A673 (cell line): ENCODE measurements at regions not wholly inside any gene's neighbourhood (a gene's known extent, or its start where the extent isn't known, plus 50 kb on each side); places are given as distances from the start of the nearest gene placed in this dataset.

Source experiments
- BruUV-seq: library from RNA; stranded (reverse); fragments of 400-500 nt; replicated peaks from 2 replicates; lab custom pipeline; 2021; lab: Mats Ljungman, UMichigan
- CTCF ChIA-PET: fragments of 300-600 bp; sonication (Branson Sonifier 250); formaldehyde crosslinking; loops from one replicate; lab custom pipeline; 2022; ENCODE audit warnings: antibody characterized with exemption; lab: Charles Lee
- POLR2A ChIA-PET: fragments of 300-600 bp; sonication (Branson Sonifier 250); formaldehyde crosslinking; loops from one replicate; lab custom pipeline; 2022; ENCODE audit warnings: antibody characterized with exemption; ENCODE audit not compliant: low non-redundant PET; lab: Charles Lee
- DNase-seq: peaks from one replicate; pipeline ENCODE4 v3.0.0-alpha.2; 2015; ENCODE audit warnings: low spot score
- H3K27ac ChIP-seq: fragments of 200-600 bp; sonication (generic); 2 replicates; pipeline ENCODE4 v1.5.1; 2016; ENCODE audit warnings: mixed run types, low read depth, mild to moderate bottlenecking, mixed read lengths, antibody characterized with exemption, low read length; ENCODE audit not compliant: poor library complexity, severe bottlenecking
- H3K27me3 ChIP-seq: fragments of 200-600 bp; sonication (generic); replicated peaks from 2 replicates; pipeline ENCODE4 v1.6.1; 2017; ENCODE audit warnings: mixed run types, low read depth, mild to moderate bottlenecking, mixed read lengths, antibody characterized with exemption, low read length; ENCODE audit not compliant: insufficient read depth, poor library complexity
- H3K36me3 ChIP-seq: fragments of 200-600 bp; sonication (generic); 2 replicates; pipeline ENCODE4 v1.6.1; 2016; ENCODE audit warnings: mixed run types, mild to moderate bottlenecking, mixed read lengths, antibody characterized with exemption, low read length; ENCODE audit not compliant: insufficient read depth, poor library complexity, severe bottlenecking
- H3K4me1 ChIP-seq: fragments of 200-600 bp; sonication (generic); 2 replicates; pipeline ENCODE4 v1.6.1; 2017; ENCODE audit warnings: mixed run types, mild to moderate bottlenecking, mixed read lengths, antibody characterized with exemption, low read length; ENCODE audit not compliant: insufficient read depth, poor library complexity, severe bottlenecking
- H3K4me3 ChIP-seq: fragments of 200-600 bp; sonication (generic); 2 replicates; pipeline ENCODE4 v1.5.1; 2016; ENCODE audit warnings: low read depth, mixed run types, mild to moderate bottlenecking, mixed read lengths, low read length; ENCODE audit not compliant: poor library complexity, severe bottlenecking
- H3K9me3 ChIP-seq: fragments of 200-600 bp; sonication (generic); 2 replicates; pipeline ENCODE4 v1.6.1; 2016; ENCODE audit warnings: mixed run types, low read depth, mild to moderate bottlenecking, mixed read lengths, antibody characterized with exemption, low read length; ENCODE audit not compliant: poor library complexity, severe bottlenecking
- EZH2 ChIP-seq: fragments of 200-600 bp; sonication (generic); IDR thresholded peaks from 2 replicates; pipeline ENCODE4 v1.6.1; 2017; ENCODE audit warnings: borderline replicate concordance, low read depth, mild to moderate bottlenecking, mixed read lengths, antibody characterized with exemption, low read length; ENCODE audit not compliant: poor library complexity, severe bottlenecking
- intact Hi-C: fragments of 100-400 bp; cut with micrococcal nuclease; formaldehyde crosslinking; loops from one replicate; pipeline ENCODE4 v1.10.0; 2022; ENCODE audit not compliant: unreplicated experiment
- TF ChIP-seq, protein P1 (sequence below): fragments of 300-800, 200-600 bp; sonication (generic); conservative IDR thresholded peaks from 2 replicates; pipeline ENCODE4 v1.5.1; 2017; ENCODE audit warnings: low read depth, mild to moderate bottlenecking, antibody characterized with exemption, low read length, moderate library complexity, mixed read lengths

DNA sequence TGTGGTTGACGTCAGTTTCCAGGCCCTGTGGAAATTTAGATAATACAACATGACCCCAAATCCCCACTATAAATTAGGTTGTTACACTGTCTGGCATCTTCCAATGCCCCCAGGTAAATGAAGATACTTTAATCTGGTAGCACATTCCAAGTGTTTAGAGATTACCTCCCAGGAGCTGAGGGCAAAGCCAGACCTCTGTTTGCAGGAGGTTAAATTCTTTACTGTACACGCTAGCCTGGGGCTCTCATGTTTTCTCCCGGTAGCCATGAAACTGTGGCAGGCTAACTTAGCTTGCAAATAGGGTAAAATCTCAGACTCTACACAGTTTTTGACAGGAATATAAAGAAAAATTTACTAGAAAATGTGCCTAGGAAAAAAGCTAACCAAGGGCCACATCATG, 450.0 kb downstream of the PDGFC start:
- ChIA-PET CTCF (no interaction called here), POLR2A (no interaction called here)
- Histone ChIP-seq H3K36me3 (no peaks in the 10 kb centered on the region), H3K27me3 (no peaks in the 10 kb centered on the region), H3K4me1 (peaks cover 41% of the 10 kb centered on the region), H3K9me3 (no peaks in the 10 kb centered on the region), H3K4me3 (no peak overlapping the region), H3K27ac (peak overlapping the region; percentile 86)
- intact Hi-C loops, result no loop called here
- no peak for DNase-seq
- BruUV-seq, result no TSS peak
- TF ChIP-seq EZH2, result no peak

DNA sequence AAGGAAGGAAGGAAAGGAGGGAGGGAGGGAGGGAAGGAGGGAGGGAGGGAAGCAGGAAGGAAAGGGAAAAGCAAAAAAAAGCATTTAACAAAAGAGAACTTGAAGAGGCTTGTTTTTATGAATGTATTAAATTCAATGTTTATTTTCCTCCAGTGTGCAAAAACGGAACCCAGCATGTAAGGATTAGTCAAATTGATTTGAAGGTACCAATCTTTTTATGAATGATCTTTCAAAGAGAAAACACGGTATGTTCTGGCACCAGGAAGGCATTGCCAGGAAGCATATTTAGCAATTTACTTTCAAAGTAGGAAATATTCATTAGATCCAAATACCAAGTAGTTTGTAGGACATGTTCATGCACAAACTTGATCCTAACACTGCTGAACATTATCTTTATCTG, 453.6 kb downstream of the PDGFC start:
- peak; percentile 96 for DNase-seq
- intact Hi-C loops, result loop anchor here (1.0 to 5.0 kb wide), 6 partner anchors 42 to 609 kb away; no protein-coding TSS in a partner anchor
- H3K4me1 ChIP-seq, result peaks cover 68% of the 10 kb centered on the region
- CTCF ChIA-PET, result no interaction called here
- H3K9me3 ChIP-seq, result no peaks in the 10 kb centered on the region
- no peak overlapping the region for H3K4me3 ChIP-seq
- POLR2A ChIA-PET, result no interaction called here
- no peaks in the 10 kb centered on the region for H3K27me3 ChIP-seq
- BruUV-seq, result no TSS peak
- TF ChIP-seq, protein P1, sequence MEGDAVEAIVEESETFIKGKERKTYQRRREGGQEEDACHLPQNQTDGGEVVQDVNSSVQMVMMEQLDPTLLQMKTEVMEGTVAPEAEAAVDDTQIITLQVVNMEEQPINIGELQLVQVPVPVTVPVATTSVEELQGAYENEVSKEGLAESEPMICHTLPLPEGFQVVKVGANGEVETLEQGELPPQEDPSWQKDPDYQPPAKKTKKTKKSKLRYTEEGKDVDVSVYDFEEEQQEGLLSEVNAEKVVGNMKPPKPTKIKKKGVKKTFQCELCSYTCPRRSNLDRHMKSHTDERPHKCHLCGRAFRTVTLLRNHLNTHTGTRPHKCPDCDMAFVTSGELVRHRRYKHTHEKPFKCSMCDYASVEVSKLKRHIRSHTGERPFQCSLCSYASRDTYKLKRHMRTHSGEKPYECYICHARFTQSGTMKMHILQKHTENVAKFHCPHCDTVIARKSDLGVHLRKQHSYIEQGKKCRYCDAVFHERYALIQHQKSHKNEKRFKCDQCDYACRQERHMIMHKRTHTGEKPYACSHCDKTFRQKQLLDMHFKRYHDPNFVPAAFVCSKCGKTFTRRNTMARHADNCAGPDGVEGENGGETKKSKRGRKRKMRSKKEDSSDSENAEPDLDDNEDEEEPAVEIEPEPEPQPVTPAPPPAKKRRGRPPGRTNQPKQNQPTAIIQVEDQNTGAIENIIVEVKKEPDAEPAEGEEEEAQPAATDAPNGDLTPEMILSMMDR, result no peak
- no peak for TF ChIP-seq EZH2
- peak overlapping the region; percentile 86 for H3K27ac ChIP-seq
- H3K36me3 ChIP-seq, result no peaks in the 10 kb centered on the region

DNA sequence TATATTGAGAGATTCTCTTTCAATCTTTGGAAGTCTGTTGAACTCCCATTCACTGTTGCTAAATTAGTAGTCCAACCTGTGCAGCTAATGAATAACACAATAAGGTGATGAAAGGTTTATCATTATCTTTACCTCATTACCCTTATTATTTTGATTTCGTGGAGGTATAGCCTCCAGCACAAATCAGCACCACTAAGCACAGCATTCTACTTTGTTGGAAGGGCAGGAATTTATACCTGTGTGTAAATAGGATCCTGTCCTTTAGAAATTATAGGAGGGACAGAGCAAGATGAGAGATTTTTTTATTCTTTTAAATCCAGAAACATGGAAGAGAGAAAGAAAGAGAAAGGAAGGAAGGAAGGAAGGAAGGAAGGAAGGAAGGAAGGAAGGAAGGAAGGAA, 454.1 kb downstream of the PDGFC start:
- ChIA-PET POLR2A (no interaction called here), CTCF (no interaction called here)
- intact Hi-C loops, result loop anchor here (1.0 to 5.0 kb wide), 5 partner anchors 41 to 610 kb away; no protein-coding TSS in a partner anchor

More for the DNA sequence above, 454.1 kb downstream of the PDGFC start:
- H3K27ac ChIP-seq, result peak overlapping the region; percentile 92
- no peaks in the 10 kb centered on the region for H3K36me3 ChIP-seq
- peak; percentile 84 for DNase-seq
- no peak overlapping the region for H3K4me3 ChIP-seq
- H3K4me1 ChIP-seq, result peaks cover 72% of the 10 kb centered on the region
- TF ChIP-seq, protein P1, result no peak
- TF ChIP-seq EZH2, result no peak
- H3K27me3 ChIP-seq, result no peaks in the 10 kb centered on the region
- no peaks in the 10 kb centered on the region for H3K9me3 ChIP-seq
- BruUV-seq, result no TSS peak
